Fibroblast of skin of right quadriceps (primary cell): ENCODE measurements at regions not wholly inside any gene's neighbourhood (a gene's known extent, or its start where the extent isn't known, plus 50 kb on each side); places are given as distances from the start of the nearest gene placed in this dataset.

ENCODE experiments used
- DNase-seq: peaks from one replicate; pipeline ENCODE4 v3.0.0-alpha.2; 2013

DNA sequence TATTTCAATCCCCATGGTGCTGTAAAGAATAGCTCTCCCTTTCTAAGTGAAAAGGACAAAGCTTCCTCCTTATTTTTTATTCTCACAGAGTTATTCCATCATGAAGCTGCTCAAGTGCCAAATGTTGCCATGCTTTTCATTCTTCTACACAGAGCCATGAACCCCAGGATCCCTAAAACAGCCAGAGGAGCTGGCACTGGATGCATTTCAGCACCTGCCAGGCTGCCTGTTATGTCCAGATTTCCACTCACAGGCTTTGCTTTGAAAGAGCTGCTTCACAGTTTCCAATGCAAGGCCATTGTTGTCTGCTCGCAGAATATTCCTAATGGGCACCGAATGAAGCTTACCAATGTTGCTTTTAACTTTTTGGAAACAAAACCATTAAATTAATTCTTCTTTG lies 256.2 kb upstream of the NPSR1 start:
- DNase-seq: no peak

DNA sequence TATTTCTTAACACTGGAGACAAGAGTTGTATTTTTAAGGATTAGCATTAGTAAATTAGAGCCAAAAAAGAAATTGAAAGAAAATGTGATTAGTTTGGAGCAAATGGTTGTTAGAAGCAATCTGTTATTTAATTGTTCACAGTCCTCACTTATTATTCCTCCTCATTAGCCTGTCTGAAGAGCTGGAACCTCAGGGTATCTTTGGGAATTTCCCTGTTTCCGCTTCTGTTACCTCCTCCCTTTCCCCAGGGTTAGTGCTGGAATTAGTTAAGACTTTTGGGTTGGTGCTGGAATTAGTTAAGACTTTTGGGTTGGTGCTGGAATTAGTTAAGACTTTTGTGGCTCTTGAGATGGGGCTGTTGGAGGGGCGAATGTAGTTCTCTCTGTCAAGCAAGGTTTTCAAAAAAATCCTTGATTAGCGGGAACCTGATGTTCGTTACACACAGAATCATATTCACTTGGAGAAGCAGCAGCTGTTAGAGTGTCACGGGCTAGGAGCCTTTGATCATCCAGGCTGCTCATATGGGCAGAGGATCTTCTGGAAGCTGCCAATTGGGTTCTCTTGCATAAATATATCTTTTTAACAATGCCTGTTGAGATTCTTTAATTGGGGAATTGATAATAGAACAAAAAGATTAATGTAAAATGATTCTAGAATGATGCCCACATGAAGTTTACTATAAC lies 251.0 kb upstream of the NPSR1 start:
- no peak for DNase-seq

DNA sequence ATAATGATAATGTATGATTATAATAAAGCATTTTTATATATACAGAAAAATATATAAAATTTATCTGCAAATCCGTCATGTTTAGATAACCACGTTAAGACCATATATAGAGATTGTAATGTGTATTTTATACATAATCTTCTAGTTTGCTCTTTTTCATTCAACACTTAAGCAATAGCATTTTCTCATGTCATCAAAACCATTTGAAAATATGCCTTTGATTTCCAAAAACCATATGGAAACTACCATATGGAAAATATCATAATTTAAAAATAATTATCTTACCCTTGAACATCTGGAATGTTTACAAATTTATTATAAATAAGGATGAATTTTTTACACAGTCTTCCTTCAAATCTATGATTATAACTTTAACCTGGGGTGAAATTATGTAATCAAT lies 250.4 kb upstream of the NPSR1 start:
- no peak for DNase-seq

DNA sequence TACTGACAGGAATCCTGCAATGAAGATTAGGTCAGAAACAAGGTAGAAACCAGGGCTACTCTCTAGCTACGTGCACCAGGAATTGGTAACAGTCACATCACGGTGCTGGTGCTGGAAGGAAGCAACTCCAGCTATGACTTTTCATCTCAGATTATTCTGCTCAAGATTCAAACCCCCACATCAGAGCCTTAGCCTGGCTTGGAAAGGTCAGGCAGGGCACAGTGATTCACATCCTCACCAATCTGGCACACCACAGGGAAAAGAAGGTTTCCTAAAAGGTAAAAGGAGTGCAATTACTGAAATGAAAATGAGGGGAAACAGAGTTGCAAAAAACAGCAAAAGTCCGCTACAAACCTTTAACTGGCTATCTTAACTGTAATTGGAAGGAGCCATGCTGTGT lies 240.2 kb upstream of the NPSR1 start:
- DNase-seq: no peak

DNA sequence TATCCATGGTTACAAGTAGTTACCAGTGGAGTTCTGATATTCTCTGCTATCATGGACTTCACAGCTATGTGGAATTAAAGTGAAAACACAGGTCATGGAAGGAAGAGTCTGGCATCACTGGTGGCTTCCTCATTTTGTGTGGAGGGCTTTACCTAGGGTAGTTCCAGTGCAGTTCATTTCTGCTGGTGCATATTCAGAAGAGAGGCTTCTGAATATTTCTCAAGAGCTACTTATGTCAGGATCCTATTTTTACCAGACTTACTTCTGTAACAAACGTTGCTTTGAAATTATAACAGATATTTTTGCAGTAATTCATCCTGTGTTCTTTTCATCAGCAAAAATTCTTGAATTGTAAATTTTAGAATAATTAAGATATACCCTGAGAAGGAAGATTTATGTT lies 236.5 kb upstream of the NPSR1 start:
- DNase-seq: no peak

- DNase-seq: no peak
Observed at GRCh38 chr7:34425194-34425593, 232.8 kb upstream of the NPSR1 start.

- no peak for DNase-seq
Observed at GRCh38 chr7:34425631-34426384, 232.2 kb upstream of the NPSR1 start.

- peak; percentile 57 for DNase-seq
Observed at GRCh38 chr7:34430456-34430855, 227.6 kb upstream of the NPSR1 start.

GRCh38 chr7:34438436-34438835 lies 219.6 kb upstream of the NPSR1 start:
- DNase-seq: no peak

DNA sequence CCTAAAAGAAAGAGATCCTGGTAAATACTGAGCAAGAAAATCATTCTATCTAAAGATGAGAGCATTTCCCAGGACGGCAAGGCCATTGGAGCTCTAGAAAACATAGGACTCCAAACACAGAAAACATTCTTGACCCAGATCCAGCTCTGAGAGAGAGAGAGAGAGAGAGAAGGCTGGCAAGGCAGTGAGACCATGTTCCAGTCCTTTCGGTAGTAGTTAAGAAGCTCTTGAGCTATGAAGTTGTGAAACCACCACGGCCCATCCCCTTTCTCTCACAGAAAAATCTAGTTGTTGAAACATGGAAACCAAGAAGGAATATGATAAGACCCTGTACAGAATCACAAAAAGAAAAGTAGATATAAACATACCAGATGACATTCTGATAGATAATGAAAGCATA lies 212.4 kb upstream of the NPSR1 start:
- DNase-seq: no peak

DNA sequence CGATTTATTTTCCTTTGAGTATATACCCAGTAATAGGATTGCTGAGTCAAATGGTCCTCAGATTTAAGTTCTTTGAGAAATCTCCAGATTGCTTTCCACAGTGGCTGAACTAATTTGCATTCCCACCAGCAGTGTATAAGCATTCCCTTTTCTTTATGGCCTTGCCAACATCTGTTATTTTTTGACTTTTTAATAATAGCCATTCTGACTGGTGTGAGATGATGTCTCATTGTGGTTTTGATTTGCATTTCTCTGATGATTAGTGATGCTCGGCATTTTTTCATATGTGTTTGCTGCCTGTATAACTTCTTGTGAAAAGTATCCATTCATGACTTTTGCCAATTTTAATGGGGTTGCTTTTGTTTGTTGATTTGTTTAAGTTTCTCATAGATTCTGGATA lies 209.5 kb upstream of the NPSR1 start:
- peak; percentile 37 for DNase-seq

- DNase-seq: no peak
Observed at GRCh38 chr7:34449765-34450164, 208.3 kb upstream of the NPSR1 start.

DNA sequence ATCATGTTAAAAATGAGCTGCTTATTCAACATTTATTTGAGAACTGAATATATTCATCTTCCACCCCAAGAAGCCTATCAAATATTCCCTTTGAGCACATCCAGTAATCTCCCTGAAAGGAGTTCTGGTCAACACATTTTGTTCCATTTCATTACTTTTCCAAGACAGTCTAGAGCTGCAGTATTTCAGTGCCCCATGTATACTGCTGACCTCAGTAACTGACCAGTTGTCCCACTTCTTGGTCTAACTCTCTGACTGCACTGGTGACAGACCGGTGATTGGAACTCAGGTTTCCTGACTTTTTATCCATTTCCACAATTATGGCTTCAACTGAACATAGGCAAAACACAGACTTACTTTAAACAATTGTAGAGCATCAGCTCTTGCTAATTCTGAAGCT lies 206.8 kb upstream of the NPSR1 start:
- DNase-seq: no peak

- DNase-seq: peak; percentile 63
Observed at GRCh38 chr7:34451923-34452322, 206.1 kb upstream of the NPSR1 start.

- DNase-seq: no peak
Observed at GRCh38 chr7:34452363-34452762, 205.7 kb upstream of the NPSR1 start.

GRCh38 chr7:34453150-34453549 lies 204.9 kb upstream of the NPSR1 start:
- DNase-seq: peak; percentile 48

DNA sequence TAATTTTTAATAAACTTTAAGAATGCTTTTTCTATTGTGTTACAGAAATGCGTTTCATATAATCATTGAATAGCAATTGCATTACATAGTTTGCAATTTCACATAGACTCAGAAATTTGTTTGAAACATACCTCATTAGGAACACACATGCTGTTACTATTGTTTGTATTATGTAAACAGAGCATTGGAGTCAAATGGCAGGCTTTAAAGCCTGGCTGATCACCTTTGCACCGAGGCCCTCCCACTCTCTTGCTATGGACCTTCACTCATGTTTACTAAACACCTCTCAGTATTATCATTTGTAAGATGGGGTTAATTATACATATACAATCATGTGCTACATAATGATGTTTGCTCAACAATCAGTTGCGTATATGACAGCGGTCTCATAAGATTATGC lies 203.6 kb upstream of the NPSR1 start:
- DNase-seq: no peak

GRCh38 chr7:34457329-34457728 lies 200.7 kb upstream of the NPSR1 start:
- no peak for DNase-seq

DNA sequence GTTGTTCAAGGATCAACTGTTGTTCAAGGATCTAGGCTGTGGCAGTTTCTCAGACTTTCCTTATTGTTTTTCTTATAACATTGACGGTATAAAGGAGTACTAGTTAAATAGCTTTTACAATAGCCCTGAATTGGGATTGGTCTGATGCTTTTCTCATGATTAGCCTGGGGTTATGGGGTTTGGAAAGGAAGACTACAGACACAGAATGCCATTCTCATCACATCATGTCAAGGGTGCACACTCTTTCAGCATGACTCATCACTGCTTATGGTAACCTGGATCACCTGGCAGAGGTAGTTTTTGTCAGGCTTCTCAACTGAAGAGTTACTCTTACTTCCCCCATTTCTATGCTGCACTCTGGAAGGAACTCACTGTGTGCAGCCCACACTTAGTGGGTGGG lies 194.2 kb upstream of the NPSR1 start:
- no peak for DNase-seq

GRCh38 chr7:34471844-34472243 lies 186.2 kb upstream of the NPSR1 start:
- no peak for DNase-seq

- no peak for DNase-seq
Observed at GRCh38 chr7:34486371-34486770, 171.6 kb upstream of the NPSR1 start.

DNA sequence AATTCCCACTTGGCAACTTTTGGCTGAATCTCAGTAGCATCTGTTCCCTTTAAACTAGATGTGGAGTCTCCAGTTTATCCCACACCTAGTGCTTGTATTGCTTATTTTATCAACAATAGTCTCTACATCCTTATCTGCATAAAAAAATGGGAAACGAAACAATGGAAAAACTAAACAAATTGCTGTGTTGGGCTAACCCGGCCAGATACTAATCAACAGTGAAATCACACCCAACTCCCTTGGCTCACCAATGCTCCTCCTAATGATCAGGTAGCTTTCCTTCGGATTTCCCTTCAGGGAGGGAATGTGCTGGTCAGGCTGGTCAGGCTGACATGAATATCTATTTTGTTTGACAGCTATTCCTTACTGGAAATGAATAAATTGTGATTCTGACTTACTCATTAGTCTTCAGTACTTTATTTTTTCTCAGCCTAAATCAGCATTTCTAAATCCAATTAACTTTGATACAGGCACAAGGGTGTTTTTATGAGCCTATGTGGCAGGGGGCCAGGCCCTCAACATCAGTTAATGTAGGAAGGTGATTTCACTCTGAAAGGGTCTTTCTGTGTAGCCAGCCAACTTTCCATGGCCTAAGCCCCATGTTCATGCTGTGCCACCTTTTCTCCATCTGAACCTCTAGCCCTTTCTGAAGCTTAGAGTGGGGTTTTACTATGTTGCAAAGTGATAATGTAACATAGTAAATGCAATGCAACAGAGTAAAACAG lies 170.5 kb upstream of the NPSR1 start:
- no peak for DNase-seq

GRCh38 chr7:34488766-34489165 lies 169.3 kb upstream of the NPSR1 start:
- no peak for DNase-seq

- no peak for DNase-seq
Observed at GRCh38 chr7:34491899-34492298, 166.1 kb upstream of the NPSR1 start.
